Kidney glomerular epithelial cell (primary cell): ENCODE measurements at regions not wholly inside any gene's neighbourhood (a gene's known extent, or its start where the extent isn't known, plus 50 kb on each side); places are given as distances from the start of the nearest gene placed in this dataset.
"Not testable (repeated sequence)": the region's sequence is repeated elsewhere in the genome, so short reads cannot be mapped to it uniquely, and the experiment has no call there.

Source experiments
- DNase-seq: peaks from one replicate; lab custom pipeline; 2025; lab: John Stamatoyannopoulos, UW

DNA sequence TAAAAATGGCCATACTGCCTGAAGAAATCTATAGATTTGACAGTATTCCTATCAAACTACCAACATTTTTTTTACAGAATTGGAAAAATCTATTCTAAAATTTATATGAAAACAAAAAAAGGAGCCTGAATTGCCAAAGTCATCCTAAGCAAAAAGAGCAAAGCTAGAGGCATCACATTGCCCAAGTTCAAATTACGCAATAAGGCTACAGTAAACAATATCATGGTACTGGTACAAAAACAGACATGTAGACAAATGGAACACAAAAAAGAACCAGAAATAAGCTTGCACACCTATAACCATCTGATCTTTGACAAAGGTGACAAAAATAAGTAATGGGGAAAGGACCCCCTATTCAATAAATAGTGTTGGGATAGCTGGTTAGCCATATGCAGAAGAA is 50.2 kb upstream of the THSD7B start:
- DNase-seq = no peak

DNA sequence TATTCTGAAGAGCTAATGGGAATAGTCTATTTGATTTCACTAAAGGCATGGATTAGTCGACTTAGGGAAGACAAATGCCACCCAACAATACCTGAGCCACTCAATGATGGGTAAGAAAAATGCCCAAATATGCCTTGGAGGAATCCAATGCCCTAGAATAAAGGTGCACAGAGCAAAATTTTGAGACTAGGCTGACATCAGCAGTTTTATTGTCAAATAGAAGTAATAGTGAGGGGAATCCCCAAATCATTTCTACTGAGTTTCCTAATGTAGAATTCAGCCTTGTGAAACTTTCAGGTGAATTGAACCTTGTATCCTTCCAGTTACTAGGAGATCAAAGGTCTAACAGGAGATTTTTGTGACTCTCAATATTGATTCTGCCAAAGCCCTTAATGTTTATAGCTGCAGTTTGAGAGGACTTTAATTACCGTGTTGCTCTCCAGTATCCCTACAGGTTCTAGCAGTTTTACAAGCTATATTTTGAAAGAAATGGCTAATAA is 50.8 kb upstream of the THSD7B start:
- no peak for DNase-seq

DNA sequence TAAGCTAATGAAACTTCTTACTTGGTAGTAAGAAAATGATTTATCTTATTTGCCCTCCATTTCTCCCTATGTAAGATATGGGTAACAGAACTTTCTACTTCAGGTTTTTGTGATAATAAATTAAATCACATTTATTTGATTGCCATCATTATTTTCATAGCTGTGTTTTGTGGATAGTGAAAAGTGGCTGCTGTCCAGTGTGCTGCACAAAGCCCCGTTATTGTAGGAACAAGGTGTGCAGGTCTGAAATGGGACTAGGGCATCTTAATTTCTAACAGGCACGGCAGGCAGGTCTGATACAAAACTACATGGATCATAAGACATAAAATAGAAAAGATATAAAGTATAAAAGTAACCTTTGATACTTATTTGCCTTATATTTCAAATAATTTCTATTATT is 51.6 kb upstream of the THSD7B start:
- no peak for DNase-seq

DNA sequence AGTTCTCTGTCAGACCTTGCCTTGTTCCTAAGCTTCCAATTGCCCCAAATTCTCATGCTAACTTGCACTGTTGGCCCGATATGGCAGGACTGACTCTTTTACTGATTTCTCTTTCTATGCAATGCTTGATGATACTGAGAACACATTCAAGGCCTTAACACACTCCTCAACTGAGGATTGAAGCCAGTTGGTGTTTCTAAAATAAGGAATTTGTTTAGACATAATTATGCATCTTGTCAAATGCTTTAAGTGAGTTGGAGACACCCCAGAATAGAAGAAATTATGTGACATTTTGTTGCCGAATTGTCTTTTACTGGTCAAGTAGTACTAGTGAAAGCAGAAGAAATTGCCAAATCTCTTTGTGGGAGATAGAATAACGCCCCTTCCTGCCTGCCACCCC is 60.0 kb upstream of the THSD7B start:
- no peak for DNase-seq

DNA sequence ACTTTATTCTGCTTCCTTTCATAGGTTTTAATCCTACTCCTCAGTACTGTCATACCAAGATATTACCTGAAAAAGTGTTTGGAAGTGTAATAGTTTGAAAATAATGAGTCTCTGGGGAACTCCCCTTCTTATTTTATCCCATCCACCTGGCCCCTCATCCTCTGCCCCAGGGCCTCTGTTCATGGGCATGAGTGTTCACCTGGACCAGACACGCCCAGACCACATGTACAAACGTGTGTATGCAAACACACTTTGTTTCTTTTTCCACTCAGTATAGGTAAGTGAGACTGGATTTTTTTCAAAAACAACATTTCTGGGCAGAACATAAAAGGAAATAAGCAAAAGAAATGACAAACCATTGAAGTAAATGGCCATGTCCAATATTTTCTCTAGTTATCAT is 62.1 kb upstream of the THSD7B start:
- no peak for DNase-seq

DNA sequence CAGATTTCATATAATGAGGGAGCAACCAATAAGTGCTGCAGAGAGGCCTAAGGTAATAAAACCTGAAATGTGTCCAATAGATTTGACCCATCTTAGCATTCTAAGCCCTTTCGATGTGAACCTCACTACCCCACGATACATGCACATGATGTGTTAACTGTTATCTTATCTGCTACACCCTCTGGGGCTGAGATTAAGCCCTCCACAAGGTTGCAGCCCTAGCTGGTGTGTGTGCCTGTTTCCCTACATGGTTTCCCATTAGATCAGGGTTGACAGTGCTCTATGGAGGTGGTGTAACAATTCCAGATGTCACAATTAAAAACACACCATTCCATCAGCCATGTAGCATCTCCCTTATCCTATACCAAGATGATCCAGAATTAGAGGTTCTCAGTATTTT is 68.9 kb upstream of the THSD7B start:
- no peak for DNase-seq

DNA sequence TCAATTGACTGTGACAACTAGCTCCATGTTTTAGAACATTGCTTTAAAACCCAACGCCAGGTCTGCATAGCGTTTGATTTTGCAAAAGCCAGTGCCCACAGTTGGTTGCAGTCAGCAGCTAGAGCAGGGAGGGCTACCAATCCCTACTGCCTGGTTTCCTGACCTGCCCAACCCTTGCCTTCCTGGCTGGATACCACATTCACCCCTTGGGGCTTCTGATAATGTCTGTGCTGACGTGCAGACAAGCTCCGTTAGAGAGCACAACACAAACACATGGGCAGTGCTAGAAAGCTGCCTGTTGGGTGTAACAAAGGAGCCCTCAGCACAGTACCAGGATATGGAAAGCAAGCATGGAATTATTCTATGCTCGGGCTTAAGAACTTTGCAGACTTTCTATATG is 71.4 kb upstream of the THSD7B start:
- DNase-seq = no peak

DNA sequence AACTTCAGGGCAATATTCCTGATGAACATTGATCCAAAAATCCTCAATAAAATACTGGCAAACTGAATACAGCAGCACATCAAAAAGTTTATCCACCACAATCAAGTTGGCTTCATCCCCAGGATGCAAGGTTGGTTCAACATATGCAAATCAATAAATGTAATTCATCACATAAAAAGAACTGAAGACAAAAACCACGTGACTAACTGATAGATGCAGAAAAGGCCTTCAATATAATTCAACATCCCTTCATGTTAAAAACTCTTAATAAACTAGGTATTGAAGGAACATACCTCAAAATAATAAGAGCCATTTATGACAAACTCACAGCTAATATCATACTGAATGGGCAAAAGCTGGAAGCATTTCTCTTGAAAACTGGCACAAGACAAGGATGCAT is 85.3 kb upstream of the THSD7B start:
- DNase-seq = not testable (repeated sequence)

DNA sequence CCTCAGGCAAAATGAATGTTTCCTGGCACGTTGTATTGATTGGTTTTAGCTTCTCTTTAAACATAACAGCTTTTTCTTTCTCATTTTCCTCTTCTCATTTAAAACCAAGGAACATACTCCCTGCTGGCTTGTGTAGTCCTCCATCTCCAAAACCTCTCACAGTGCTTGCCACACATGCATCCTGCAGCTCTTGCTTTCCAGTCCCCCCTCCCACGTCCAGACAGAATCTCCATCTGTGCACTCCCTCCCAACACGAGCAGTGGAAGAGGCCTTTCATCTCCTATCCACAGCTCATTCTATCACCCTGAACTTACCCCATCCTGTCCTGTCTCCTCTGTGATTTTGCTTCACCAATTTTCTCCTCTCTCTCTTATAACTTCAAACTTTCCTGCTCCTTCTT is 99.6 kb upstream of the THSD7B start:
- DNase-seq = no peak

DNA sequence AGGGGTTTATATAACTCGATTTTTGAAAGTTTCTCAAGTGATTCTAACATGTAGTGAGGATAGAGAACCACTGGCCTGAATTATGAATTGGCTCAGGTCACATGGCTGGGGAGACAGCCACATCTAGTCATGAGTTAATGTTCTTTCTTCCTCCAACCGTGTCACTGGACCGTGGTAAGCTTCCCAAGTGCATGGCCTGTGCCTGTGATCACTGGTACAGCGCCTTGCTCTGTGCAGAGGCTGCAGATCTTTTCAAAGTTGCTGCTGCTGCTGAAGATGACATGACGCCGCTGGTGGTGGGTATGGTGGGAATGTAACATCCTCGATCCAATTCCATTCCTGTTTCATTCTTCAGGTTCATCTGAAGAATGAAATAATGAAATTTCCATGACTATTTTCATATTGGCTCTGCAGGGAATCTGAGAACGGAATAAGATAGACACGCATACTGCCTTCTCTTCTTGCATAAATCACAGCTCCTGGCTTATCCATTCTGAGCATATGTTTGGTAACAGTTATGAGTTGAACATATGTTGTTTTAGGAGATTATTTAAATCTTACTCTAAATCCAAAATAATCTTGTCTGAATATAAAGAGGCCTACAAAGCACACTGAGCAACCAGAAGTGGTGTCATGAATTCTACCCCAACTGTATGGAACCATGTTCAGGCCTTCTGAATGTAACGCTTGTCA is 100.5 kb upstream of the THSD7B start:
- DNase-seq = no peak

DNA sequence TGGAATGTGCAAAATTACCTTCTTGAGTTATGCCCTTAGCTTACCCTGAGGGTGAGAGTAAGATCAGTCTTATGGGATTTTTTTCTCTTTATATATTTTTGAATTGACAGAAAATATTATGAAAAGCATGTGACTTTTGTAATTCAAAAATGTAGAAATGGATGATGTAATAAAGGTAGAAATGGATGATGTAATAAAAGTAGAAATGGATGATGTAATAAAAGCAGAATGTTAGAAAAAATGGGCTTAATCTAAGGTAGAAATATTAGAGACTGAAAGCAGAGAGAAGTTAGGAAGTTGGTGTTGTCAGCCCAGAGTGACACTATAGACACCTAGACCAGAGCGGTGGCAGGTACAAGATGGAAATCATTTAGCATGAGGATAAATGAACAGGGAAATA is 107.1 kb upstream of the THSD7B start:
- DNase-seq = no peak

DNA sequence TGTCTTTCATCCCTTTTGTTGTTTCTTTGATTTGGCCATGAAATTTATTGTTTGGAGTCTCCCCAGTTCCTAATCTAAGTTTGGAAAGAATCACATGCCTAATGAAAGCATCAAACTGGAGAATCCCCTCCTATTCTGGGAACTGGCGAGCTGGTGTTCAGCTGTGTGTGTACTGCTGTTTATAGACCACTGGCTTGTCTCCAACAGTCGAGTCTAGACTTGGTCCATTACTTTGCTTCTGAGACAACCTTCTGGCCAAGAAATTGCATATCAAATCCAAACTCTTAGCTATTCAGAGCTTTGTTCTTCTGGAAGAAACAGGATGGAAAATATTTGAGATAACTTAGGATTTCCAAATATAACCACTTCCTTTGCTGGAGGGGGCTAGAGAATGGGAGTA is 111.5 kb upstream of the THSD7B start:
- no peak for DNase-seq

DNA sequence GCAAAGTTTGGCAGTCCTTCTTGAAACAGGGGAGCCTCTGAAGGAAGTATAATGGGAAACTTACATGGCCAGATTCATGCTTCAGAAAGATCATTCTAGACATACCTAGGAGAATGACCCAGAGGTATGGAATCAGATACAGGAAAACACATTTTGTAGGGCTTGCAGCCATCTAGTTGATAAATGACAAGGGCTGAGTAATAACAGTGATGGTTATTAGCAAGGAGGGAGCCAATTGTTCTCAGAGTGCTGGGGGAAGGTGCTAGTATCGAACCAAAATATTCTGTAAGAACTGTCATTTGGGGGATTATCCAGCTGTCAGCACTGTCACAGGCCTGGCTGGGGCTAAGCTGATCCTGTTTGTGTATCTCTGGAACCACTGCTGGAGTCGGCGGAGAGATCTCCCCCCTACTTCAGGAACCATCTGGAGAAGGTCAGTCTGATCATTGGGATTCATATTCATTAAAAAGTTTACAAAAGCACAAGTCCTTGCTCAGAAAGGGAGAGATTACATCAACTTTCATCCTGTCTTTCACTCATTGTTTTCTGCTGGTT is 113.8 kb upstream of the THSD7B start:
- no peak for DNase-seq

DNA sequence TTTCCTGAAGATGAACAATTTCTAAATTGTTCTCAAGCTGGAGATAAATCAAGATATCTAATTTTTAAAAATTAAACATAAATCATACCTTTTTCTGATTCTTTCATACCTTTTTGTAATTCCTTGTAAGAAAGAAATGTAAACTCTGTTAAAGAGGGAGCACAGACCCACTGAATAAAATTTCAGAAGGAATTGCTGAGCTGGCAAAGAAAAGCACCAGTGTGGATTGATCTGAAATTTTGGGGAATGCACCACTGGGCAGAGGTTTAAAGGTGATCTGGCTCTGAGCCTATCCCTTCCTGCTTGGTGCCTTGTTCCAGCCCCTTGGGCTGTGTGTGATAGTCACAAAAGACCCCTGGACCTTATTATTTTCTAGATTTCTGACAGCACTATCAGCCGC is 118.3 kb upstream of the THSD7B start:
- no peak for DNase-seq

DNA sequence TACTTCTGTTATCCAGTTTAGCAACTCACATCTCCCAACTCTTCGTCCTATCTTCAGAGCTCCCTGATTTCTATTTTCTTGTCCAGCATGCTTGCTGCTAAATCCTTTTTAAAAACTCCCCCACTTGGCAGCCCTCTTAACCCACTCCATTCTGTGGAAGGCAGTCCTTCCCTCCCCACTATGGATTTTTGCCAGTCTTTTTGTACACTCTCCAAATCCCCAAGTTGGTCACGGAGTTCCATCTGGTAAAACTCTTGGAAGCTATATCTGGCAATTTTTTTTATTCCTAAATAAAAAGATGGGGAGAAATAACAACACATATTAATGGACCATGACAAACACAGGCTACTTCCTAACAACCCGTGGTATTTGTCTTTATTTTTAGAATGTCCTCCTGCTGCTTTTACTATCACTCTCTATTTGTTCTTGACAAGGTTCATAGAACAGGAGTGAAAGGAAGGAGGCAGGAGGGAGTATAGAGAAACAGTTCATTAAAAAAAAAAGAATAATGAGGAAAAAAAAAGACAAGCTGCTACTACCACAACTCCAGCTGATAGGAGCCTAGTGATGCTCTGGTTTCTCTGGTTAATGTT is 120.0 kb upstream of the THSD7B start:
- DNase-seq = no peak

DNA sequence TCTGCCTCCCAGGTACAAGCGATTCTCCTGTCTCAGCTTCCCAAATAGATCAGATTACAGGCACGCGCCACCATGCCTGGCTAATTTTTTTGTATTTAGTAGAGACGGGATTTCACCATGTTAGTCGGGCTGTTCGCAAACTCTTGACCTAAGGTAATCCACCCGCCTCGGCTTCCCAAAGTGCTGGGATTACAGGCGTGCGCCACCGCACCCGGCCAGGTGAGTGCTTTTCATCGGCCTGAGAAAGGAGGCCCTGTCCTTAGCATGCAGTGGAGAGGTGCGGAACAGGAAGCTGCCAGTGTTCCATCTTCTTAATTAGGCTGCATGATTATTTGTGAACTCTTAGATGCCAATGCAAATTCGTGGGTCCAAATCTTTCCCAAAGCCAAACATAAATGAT is 125.7 kb upstream of the THSD7B start:
- DNase-seq = no peak

DNA sequence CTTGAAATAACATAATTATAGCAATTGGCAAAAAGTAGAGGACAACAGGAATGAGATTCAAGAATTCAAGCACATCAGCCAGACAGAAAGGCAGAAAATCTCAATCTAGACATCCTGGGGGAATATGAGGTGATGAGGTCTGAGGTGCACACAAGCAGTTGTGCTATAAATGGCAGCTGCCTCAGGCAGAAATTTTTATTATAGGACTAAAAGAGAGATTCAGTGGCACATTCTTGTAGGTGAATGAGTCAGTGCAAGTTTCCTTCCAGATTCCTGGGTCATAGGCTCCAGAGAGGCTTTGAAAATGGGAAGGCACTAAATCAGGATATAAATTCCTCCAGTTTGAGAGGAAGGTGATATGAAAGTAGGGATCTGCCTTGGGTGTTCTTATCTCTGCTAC is 127.2 kb upstream of the THSD7B start:
- DNase-seq = no peak

DNA sequence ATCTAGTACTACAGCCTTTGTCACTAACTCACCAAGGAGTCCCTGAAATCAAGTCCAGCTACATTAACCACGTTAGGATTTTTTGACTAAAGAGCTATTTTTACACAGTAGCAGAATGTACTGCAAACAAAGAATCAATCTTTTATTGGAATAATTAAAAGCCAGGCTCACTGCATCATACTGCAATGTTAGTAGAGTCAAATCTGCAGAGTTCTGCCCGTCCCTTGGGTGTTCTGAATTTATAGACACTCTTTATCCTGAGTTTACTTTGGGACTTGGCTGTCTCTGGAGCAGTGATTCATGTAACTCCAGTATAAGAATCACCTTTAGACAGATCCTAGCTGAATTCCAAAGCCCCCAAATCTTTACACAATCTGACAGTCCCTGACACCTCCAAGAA is 127.9 kb upstream of the THSD7B start:
- no peak for DNase-seq

DNA sequence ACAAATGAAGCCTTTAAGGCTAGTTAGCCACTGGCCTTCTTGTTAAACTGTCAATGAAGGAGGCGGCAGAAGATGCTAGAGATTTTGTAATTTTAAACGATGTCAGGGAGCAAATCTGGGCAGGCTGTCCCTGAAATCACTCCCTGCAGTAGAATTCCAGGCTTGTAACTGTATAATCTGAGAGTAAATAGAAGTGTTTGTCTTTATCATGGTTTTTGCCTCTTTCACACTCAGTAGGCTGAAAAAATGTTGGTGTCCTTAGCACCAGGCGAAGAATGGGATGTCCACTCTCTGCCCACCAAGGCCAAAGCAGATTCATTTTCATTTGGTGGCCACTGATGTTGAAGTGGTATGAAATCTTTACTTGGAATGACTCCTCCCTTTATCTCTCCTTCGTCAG is 136.9 kb upstream of the THSD7B start:
- DNase-seq = no peak

DNA sequence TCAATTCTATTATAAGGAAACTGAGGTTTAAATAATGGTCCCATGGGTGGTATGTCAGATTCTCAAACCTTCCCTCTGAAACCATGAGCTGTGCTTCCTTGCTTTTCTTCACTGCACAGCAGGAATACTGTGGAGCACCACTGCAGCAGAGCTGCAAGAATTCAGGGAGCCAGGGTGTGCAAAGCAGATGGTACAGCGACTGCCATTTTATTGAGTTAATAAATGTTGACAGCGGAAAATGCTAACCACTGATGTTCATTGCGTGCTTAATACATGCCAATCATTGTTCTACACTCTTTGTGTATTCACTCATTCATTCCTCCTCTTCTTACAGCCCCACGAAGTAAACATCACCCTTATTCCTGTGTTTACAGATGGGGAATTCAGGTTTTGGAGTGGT is 152.2 kb upstream of the THSD7B start:
- DNase-seq = no peak

DNA sequence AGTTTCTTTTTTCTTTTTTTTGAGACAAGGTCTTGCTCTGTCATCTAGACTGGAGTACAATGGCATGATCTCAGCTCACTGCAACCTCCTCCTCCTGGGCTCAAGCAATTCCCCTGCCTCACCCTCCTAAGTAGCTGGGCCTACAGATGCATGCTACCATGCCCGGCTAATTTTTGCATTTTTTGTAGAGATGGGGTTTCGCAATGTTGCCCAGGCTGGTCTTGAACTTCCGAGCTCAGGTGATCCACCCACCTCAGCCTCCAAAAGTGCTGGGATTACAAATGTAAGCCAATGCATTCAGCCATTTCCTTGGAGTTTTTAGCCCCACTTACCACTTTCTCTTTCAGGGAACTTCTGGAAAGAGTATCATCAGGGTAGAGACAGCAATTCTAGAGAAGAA is 153.3 kb upstream of the THSD7B start:
- no peak for DNase-seq

DNA sequence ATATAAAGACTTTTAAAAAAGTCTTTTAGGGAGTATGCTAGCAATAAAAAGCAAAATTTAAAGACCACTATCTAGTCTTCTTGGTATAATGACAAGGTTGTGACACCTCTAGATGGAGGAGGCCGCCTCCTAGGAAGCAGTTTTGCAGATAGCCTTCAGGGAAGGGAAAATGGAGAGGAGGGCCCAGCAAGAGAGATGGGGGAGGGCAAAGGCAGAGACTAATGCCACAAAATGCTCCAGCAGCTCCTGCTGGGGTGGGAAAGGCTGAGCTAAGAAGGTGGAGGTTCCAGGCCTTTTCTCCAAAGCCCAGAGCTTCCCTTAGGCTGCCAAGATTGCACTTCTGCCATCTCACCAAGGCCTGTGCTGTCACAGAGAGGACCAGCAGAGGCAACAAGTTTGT is 153.9 kb upstream of the THSD7B start:
- no peak for DNase-seq

DNA sequence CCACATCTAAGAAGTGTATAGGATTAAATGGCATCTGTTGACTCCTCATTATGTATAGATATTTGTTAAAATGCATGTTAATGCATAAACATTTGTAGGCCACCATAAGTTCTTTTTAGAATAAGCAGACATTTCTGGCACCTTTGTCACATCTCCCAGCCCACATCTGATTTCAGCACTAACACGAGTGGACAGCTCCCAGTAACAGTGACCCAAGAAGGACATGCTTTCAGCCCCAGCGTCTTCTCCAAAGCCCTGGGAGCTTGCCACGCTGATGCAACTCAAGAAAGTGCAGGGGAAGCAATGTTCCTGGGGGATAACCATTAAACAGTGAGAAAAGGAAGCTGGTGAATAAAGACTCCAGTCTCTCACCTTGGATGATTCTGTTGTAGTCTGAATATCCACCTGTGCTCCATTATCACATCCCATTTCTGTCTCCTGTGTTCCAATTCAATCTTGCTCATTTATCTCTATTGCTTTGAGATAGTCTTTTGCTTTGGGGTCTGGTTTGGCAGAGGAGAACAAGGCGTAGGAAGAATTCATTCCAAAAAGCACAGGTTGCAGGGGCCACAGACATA is 182.6 kb upstream of the THSD7B start:
- DNase-seq = no peak

DNA sequence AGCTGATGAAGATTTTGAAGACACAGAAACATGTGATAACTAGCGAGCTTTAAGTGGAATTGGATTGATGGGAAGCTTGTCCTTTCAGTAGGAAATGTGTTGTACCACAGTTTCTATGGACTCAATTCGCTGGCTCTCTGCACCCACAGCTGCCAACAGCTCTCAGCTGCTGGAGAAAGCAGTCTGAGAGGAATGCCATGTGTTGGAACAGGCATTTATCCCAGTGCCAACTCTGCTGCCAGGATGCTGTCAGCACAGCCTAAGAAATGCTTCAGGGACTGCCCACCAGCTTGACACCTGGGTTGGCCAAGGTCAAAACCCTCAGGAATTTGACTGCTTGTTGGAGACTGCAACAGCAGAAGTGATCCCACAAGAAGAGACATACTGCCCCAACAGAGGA is 193.0 kb upstream of the THSD7B start:
- no peak for DNase-seq
